ENCODE measurements at regions not wholly inside any gene's neighbourhood (a gene's known extent, or its start where the extent isn't known, plus 50 kb on each side); places are given as distances from the start of the nearest gene placed in this dataset.
A peak's percentile ranks its signal among the peaks of the same experiment; 100 is the strongest.
"Not testable (repeated sequence)": the region's sequence is repeated elsewhere in the genome, so short reads cannot be mapped to it uniquely, and the experiment has no call there.

DNA sequence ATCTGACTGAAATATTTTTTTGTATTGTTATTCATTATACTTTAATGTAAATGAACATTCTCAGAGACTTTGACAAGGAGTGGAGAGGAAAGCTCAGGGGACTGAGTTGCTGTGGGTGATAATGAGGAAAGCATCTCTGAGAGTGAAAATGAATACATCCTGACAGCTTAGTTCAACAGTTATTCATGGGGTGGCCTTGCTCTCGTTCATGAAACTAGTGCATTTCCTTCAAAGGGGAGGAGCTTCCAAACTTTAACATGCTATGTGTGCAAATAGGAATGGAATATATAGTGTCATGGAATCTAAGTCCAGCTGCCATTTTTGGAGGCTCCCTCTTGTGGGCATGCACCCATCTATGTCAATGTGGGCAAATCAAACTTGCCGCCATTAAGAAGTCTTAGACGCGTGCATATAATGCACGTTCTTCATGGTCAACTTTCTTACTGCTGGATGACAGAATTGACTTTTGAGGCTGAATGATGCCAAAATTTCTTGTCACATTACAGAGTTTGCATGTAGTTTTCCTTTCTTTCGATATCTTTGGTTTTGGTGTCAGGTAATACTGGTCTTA is 124.3 kb upstream of the TMEM170B start:
- FAIRE-seq = peak; percentile 81
- DNase-seq (ENCODE audit: insufficient read length) = no peak
- TF ChIP-seq POLR2AphosphoS5 (IDR thresholded peaks at IDR 0.05; ENCODE audit: low read depth, low read length) = no peak
- no peak for TF ChIP-seq TAF1 (IDR thresholded peaks at IDR 0.05; ENCODE audit: borderline replicate concordance, low read depth, low read length)
- no peak for TF ChIP-seq POLR2A (IDR thresholded peaks at IDR 0.05; ENCODE audit: low read depth, low read length)

DNA sequence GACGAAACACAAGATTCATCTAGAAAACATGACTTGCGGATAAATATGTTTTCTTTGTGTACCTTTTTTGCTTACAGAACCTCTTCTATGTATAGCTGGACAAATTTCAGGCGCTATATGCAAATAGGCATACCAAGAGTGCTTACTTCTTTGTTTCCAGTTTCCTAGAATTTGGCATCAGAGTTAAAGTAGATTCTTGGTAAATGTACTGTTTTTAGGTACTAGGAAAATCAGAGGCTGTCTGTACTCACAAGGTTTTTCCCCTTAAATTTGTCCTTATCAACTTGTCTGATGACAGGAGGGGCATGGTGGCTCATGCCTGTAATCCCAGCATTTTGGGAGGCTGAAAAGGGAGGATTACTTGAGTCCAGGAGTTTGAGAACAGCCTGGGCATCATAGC is 124.9 kb upstream of the TMEM170B start:
- TF ChIP-seq POLR2A (IDR thresholded peaks at IDR 0.05; ENCODE audit: low read depth, low read length) = no peak
- TF ChIP-seq POLR2AphosphoS5 (IDR thresholded peaks at IDR 0.05; ENCODE audit: low read depth, low read length) = no peak
- TF ChIP-seq TAF1 (IDR thresholded peaks at IDR 0.05; ENCODE audit: borderline replicate concordance, low read depth, low read length) = no peak
- FAIRE-seq = no peak
- DNase-seq (ENCODE audit: insufficient read length) = no peak

DNA sequence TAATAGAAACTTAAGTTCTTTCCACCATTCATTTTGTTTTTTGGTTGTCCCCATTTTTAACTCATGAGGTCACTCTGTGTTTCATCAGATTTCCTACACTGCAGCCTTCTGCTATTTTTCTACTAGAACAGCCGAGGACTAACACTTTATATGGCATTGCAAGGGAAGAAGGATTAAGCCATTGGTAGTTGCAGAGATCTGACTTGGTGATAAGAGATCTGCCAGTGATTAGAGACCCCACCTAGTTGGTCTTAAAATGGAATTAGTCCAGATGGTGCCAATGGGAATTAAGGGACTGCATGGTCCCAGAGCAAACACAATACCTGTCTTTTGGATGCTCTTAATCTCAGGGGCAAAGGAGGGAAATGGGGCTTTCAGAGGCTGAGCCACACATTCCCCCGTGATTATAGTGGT is 125.5 kb upstream of the TMEM170B start:
- TF ChIP-seq POLR2AphosphoS5 (IDR thresholded peaks at IDR 0.05; ENCODE audit: low read depth, low read length) = no peak
- TF ChIP-seq POLR2A (IDR thresholded peaks at IDR 0.05; ENCODE audit: low read depth, low read length) = no peak
- no peak for TF ChIP-seq TAF1 (IDR thresholded peaks at IDR 0.05; ENCODE audit: borderline replicate concordance, low read depth, low read length)
- no peak for DNase-seq (ENCODE audit: insufficient read length)
- peak; percentile 87 for FAIRE-seq

DNA sequence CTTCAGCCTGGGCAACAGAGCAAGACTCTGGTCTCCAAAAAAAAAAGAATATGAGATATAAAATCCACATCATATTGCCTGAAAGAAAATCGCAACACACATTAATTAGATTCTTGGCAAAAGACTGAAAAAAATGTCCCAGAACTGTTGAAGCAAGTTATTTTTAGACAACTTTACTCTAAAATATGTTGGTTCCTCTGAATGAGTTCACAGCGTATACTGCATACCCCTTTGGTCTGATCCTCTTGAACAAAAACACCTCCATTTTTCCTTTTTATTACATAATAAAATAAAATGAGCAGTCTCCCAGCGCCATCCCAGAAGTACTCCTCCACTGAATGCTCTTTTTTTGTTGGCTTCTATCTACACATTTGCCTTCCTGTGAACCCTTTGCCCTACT is 126.0 kb upstream of the TMEM170B start:
- no peak for DNase-seq (ENCODE audit: insufficient read length)

DNA sequence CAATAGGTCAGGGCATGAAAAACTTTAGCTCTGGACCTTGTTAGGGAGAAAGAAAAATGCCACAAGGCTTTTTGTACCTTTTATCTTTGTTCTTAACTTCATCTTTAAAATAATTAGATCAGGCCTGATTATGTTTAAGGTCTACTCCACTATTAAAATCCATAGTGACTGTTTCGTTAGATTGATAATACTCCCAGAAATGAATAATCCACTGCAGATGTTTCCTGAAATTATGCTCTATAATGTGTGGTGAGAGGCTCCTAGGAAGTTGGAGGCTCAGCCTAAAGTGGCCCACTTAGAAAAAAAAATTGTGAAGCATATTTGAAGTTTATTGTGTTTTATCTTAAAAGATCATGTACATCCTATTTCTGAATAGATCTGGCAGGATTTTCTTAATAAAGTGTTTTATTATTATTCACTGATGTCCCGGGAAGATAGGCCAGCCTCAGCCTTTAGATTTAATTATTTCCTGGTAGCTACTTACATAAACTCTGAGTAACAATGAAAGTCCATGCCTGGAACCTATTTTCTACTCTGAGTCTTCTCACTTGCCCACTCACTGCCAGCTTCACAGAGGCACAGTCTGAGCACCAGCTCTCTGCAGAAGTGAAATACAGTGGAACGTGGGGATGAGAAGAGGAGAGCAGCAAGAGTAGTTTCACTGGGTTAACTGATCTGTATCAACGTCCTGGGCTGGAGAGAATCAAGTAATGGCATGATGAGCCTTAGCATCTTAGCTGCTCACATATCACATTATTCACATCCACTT is 126.8 kb upstream of the TMEM170B start:
- TF ChIP-seq POLR2AphosphoS5 (IDR thresholded peaks at IDR 0.05; ENCODE audit: low read depth, low read length) (no peak), TAF1 (IDR thresholded peaks at IDR 0.05; ENCODE audit: borderline replicate concordance, low read depth, low read length) (no peak), POLR2A (IDR thresholded peaks at IDR 0.05; ENCODE audit: low read depth, low read length) (no peak)
- DNase-seq (ENCODE audit: insufficient read length) (no peak), FAIRE-seq (peak; percentile 5)

More for the DNA sequence above, 126.0 kb upstream of the TMEM170B start:
- TF ChIP-seq POLR2AphosphoS5 (IDR thresholded peaks at IDR 0.05; ENCODE audit: low read depth, low read length) (no peak), TAF1 (IDR thresholded peaks at IDR 0.05; ENCODE audit: borderline replicate concordance, low read depth, low read length) (no peak), POLR2A (IDR thresholded peaks at IDR 0.05; ENCODE audit: low read depth, low read length) (no peak)
- FAIRE-seq = no peak

DNA sequence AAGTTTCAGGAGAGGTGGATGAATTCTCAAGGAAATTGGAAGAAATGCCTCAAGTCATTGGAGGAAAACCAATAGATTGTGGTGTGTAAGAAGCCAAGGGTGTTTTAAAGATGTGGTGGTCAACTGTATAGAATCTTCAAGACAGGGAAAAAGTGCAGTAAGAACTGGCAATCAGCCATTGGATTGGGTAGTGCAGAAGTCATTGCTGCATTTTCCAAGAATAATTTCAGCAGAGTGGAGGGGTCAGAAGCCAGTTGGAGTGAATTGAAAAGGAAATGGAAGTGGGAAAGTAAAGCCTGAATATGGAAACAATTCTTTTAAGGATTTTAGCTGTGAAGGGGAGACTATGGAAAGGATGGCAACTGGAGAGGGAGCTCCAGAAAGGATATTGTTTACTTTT is 128.2 kb upstream of the TMEM170B start:
- DNase-seq (ENCODE audit: insufficient read length) (no peak), FAIRE-seq (no peak)
- TF ChIP-seq TAF1 (IDR thresholded peaks at IDR 0.05; ENCODE audit: borderline replicate concordance, low read depth, low read length) (no peak), POLR2AphosphoS5 (IDR thresholded peaks at IDR 0.05; ENCODE audit: low read depth, low read length) (no peak), POLR2A (IDR thresholded peaks at IDR 0.05; ENCODE audit: low read depth, low read length) (no peak)

DNA sequence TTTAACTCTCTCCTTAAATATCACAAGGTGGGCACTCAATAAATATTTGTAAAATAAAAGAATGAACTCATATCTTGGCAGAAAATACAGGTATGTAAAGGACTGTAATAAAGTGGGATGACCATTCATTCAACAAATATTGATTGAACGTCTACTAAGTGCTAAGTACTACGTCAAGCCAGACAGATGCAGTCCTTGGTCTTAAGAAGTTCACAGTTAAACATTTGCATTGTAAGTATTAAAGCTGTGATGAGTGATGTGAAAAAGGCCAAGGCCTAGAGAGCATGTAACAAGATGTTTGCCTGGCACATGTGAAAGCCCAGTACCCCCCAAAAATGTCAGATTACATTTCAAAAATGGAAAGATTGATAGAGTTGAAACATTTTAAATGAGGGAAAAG is 130.1 kb upstream of the TMEM170B start:
- no peak for DNase-seq (ENCODE audit: insufficient read length)
- FAIRE-seq = no peak
- no peak for TF ChIP-seq TAF1 (IDR thresholded peaks at IDR 0.05; ENCODE audit: borderline replicate concordance, low read depth, low read length)
- no peak for TF ChIP-seq POLR2A (IDR thresholded peaks at IDR 0.05; ENCODE audit: low read depth, low read length)
- TF ChIP-seq POLR2AphosphoS5 (IDR thresholded peaks at IDR 0.05; ENCODE audit: low read depth, low read length) = no peak

DNA sequence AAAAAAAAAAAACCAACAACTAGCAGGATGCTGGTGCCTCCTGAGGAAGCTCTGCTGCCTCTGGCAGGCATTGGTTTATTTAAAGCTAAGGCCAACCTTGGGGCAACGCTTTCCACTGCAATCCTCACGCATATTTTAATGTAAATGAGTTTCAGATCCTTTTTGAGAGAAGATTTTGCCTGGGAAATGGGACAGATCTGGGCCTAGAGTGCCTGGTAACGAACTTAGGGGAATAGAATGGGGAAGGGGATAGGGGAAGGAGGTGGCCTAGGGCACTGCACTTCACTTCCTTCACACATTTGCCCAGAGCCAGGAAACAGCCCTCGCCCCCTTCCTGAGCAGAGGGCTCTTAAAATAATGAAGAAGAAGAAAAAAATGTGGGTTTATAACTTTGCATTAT is 132.7 kb upstream of the TMEM170B start:
- no peak for TF ChIP-seq TAF1 (IDR thresholded peaks at IDR 0.05; ENCODE audit: borderline replicate concordance, low read depth, low read length)
- no peak for TF ChIP-seq POLR2A (IDR thresholded peaks at IDR 0.05; ENCODE audit: low read depth, low read length)
- no peak for TF ChIP-seq POLR2AphosphoS5 (IDR thresholded peaks at IDR 0.05; ENCODE audit: low read depth, low read length)
- no peak for DNase-seq (ENCODE audit: insufficient read length)
- no peak for FAIRE-seq

DNA sequence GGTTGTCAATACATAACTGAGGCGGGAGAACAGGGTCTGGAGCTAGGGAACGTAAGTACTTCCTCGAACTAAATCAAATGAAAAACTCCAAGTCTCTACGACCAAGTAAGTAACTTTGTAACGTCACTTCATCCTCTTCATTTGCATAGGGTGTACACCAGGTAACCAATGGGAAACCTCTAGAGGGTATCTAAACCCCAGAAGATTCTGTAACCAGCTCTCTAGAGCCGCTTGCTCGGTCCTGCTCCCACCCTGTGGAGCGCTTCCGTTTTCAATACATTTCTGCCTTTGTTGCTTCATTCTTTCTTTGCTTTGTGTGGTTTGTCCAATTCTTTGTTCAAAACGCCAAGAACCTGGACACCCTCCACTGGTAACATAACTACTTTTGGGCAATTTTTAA is 133.5 kb upstream of the TMEM170B start:
- no peak for DNase-seq (ENCODE audit: insufficient read length)
- FAIRE-seq = peak; percentile 83
- TF ChIP-seq TAF1 (IDR thresholded peaks at IDR 0.05; ENCODE audit: borderline replicate concordance, low read depth, low read length) (no peak), POLR2A (IDR thresholded peaks at IDR 0.05; ENCODE audit: low read depth, low read length) (no peak), POLR2AphosphoS5 (IDR thresholded peaks at IDR 0.05; ENCODE audit: low read depth, low read length) (no peak)

DNA sequence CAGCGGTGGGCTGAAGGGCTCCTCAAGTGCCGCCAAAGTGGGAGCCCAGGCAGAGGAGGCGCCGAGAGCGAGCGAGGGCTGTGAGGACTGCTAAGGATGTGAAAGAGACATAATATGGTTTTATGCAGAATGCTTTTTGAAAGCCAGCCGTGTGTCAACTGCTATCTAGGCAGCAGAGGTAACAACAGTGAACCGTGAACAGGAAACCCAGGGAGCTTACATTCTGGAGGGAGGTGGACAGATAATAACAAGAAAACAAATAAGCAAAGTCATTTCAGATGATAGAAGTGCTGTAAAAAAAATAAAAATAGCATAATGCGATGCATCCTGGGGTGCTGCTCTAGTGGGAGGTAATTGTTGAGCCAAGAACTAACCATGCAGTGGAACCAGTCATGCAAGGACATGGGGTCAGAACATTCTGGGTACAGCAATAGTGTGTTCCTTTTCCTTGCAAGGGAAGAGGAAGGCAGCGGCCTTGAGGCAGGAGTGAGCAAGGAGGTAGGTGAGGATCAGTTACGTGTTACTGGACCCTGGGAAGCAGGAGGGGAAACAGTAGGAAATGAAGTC is 134.4 kb upstream of the TMEM170B start:
- no peak for FAIRE-seq
- DNase-seq (ENCODE audit: insufficient read length) = no peak
- TF ChIP-seq TAF1 (IDR thresholded peaks at IDR 0.05; ENCODE audit: borderline replicate concordance, low read depth, low read length) (no peak), POLR2A (IDR thresholded peaks at IDR 0.05; ENCODE audit: low read depth, low read length) (no peak), POLR2AphosphoS5 (IDR thresholded peaks at IDR 0.05; ENCODE audit: low read depth, low read length) (no peak)

DNA sequence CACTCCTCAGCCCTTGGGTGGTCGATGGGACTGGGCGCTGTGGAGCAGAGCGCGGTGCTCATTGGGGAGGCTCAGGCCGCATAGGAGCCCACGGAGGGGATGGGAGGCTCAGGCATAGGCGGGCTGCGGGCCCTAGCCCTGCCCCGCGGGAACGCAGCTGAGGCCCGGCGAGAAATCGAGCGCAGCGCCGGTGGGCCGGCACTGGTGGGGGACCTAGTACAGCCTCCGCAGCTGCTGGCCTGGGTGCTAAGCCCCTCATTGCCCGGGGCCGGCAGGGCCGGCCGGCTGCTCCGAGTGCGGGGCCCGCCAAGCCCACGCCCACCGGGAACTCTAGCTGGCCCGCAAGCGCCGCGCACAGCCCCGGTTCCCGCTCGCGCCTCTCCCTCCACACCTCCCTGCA is 135.0 kb upstream of the TMEM170B start:
- FAIRE-seq; DNase-seq (ENCODE audit: insufficient read length): not testable (repeated sequence)

DNA sequence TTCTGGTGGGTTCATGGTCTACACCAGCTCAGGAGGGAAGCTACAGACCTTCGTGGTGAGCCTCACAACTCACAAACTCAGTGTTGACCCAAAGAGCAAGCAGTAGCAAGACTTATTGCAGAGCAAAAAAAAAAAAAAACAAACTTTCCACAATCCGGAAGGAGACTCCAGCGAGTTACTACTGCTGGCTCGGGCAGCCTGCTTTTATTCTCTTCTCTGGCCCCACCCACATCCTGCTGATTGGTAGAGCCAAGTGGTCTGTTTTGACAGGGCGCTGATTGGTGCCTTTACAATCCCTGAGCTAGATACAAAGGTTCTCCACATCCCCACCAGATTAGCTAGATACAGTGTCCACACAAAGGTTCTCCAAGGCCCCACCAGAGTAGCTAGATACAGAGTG is 135.6 kb upstream of the TMEM170B start:
- not testable (repeated sequence) for DNase-seq (ENCODE audit: insufficient read length)

More for the DNA sequence above, 135.6 kb upstream of the TMEM170B start:
- not testable (repeated sequence) for FAIRE-seq
